Endothelial cell of umbilical vein (primary cell): ENCODE measurements at regions not wholly inside any gene's neighbourhood (a gene's known extent, or its start where the extent isn't known, plus 50 kb on each side); places are given as distances from the start of the nearest gene placed in this dataset.
"Not testable (repeated sequence)": the region's sequence is repeated elsewhere in the genome, so short reads cannot be mapped to it uniquely, and the experiment has no call there.

Experiments used
- BruUV-seq: library from RNA; stranded (reverse); fragments of 400-500 nt; replicated peaks from 2 replicates; lab custom pipeline; 2021; lab: Mats Ljungman, UMichigan
- CTCF ChIA-PET: fragments of 300-600, 350-600 bp; sonication (Branson Sonifier 250); formaldehyde crosslinking; loops from one replicate; lab custom pipeline; 2021; ENCODE audit warnings: antibody characterized with exemption, inconsistent platforms; lab: Charles Lee
- POLR2A ChIA-PET: fragments of 300-600, 350-600 bp; sonication (Branson Sonifier 250); formaldehyde crosslinking; loops from one replicate; lab custom pipeline; 2021; ENCODE audit warnings: antibody characterized with exemption, inconsistent platforms; lab: Charles Lee
- DNase-seq: peaks from one replicate; pipeline ENCODE4 v3.0.0-alpha.2; 2011; ENCODE audit warnings: low read depth, low spot score
- FAIRE-seq: peaks from 2 replicates; lab custom pipeline; 2011; peaks lifted over from hg19 to GRCh38; lab: Jason Lieb, UNC
- H2AFZ ChIP-seq: 2 replicates; pipeline ENCODE4 v1.6.0; 2012; ENCODE audit warnings: low read depth, low read length, control low read depth, inconsistent platforms
- H3K27ac ChIP-seq: 2 replicates; pipeline ENCODE4 v1.5.1; 2011; ENCODE audit warnings: low read depth, mild to moderate bottlenecking, control low read depth, low read length, moderate library complexity; ENCODE audit not compliant: insufficient read depth
- H3K27me3 ChIP-seq, 2 experiments: 2 replicates each; pipeline versions ENCODE4 v1.6.0 to v1.6.1; 2011; ENCODE audit warnings: low read length in 2 of 2, mixed read lengths in 1 of 2; ENCODE audit not compliant: control insufficient read depth in 2 of 2, insufficient read depth in 2 of 2
- H3K36me3 ChIP-seq, 2 experiments: 2 replicates in 1 of 2; 3 replicates in 1 of 2; pipeline ENCODE4 v1.5.1; 2011; ENCODE audit warnings: low read length in 2 of 2, mild to moderate bottlenecking in 1 of 2, moderate library complexity in 1 of 2; ENCODE audit not compliant: control insufficient read depth in 2 of 2, insufficient read depth in 2 of 2; ENCODE audit errors: extremely low read depth in 1 of 2
- H3K4me1 ChIP-seq: 3 replicates; pipeline ENCODE4 v1.5.1; 2011; ENCODE audit warnings: mild to moderate bottlenecking, low read length; ENCODE audit not compliant: control insufficient read depth, insufficient read depth; ENCODE audit errors: extremely low read depth
- H3K4me2 ChIP-seq: 2 replicates; pipeline ENCODE4 v1.6.1; 2011; ENCODE audit warnings: low read length, control low read depth, mixed read lengths; ENCODE audit not compliant: insufficient read depth
- H3K4me3 ChIP-seq, 3 experiments: fragments of 200-600 bp in 1 of 3; sonication (generic), shearing (Covaris generic) in 1 of 3; replicated peaks in 1 of 3; 2 replicates each; pipeline ENCODE4 v1.5.1; 2011 to 2016; ENCODE audit warnings: control low read depth in 3 of 3, low read length in 3 of 3, mild to moderate bottlenecking in 2 of 3, inconsistent platforms in 1 of 3, low read depth in 1 of 3, moderate library complexity in 1 of 3; ENCODE audit not compliant: insufficient read depth in 1 of 3
- H3K79me2 ChIP-seq: 2 replicates; pipeline ENCODE4 v1.6.0; 2012; ENCODE audit warnings: low read length, inconsistent platforms; ENCODE audit not compliant: control insufficient read depth, insufficient read depth
- H3K9ac ChIP-seq: replicated peaks from 2 replicates; pipeline ENCODE3; 2011; ENCODE audit warnings: low read length, control low read depth; ENCODE audit not compliant: insufficient read depth; ENCODE audit errors: extremely low read depth
- H3K9me1 ChIP-seq: replicated peaks from 3 replicates; pipeline ENCODE4 v1.6.0; 2011; ENCODE audit warnings: mild to moderate bottlenecking, low read length; ENCODE audit not compliant: control insufficient read depth, insufficient read depth; ENCODE audit errors: extremely low read depth
- H3K9me3 ChIP-seq: replicated peaks from 2 replicates; pipeline ENCODE4 v1.5.1; 2012; ENCODE audit warnings: low read length, inconsistent platforms; ENCODE audit not compliant: control insufficient read depth, insufficient read depth
- H4K20me1 ChIP-seq: replicated peaks from 2 replicates; pipeline ENCODE3; 2011; ENCODE audit warnings: mild to moderate bottlenecking, low read length; ENCODE audit not compliant: control insufficient read depth, insufficient read depth; ENCODE audit errors: extremely low read depth
- dilution Hi-C: fragments of 300-500 bp; cut with MboI; formaldehyde crosslinking; loops from one replicate; pipeline ENCODE4 v1.15.0; 2019; ENCODE audit warnings: low sequenced_read_pairs; ENCODE audit not compliant: extremely low pct_ligation_motif_present
- intact Hi-C: fragments of 100-400 bp; cut with micrococcal nuclease; formaldehyde crosslinking; loops from one replicate; pipeline ENCODE4 v1.10.0; 2022

DNA sequence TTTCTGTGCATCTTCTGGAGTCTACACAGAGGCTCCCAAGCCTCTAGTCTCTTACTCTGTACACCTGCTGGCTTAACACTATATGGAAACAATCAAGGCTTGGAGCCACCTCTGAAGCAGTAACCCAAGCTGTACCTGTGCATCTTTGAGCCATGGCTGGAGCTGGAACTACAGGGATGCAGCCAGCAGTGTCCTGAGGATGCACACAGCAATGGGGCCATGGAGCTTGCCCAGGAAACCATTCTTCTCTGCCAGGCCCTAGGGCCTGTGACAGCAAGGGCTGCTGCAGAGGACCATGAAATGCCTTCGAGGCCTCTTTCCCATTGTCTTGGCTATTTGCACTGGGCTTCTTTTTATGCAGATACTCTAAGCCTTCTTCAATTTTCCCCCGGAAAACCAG, 332.1 kb downstream of the FOXD4L4 start:
- H3K27me3 ChIP-seq, POLR2A ChIA-PET, CTCF ChIA-PET, H3K36me3 ChIP-seq, H3K4me3 ChIP-seq, H3K9me3 ChIP-seq, H2AFZ ChIP-seq, H3K79me2 ChIP-seq, FAIRE-seq, H3K9me1 ChIP-seq, H3K4me1 ChIP-seq, H4K20me1 ChIP-seq, H3K27ac ChIP-seq, BruUV-seq, intact Hi-C loops, H3K9ac ChIP-seq, DNase-seq, H3K4me2 ChIP-seq, dilution Hi-C loops: not testable (repeated sequence)

- H4K20me1 ChIP-seq, intact Hi-C loops, H3K9me1 ChIP-seq, H3K4me2 ChIP-seq, DNase-seq, CTCF ChIA-PET, H3K27me3 ChIP-seq, H3K79me2 ChIP-seq, H2AFZ ChIP-seq, FAIRE-seq, H3K27ac ChIP-seq, H3K4me1 ChIP-seq, POLR2A ChIA-PET, H3K4me3 ChIP-seq, H3K36me3 ChIP-seq, H3K9me3 ChIP-seq, BruUV-seq, dilution Hi-C loops, H3K9ac ChIP-seq: not testable (repeated sequence)
These were observed 336.2 kb downstream of the FOXD4L4 start for GRCh38 chr9:66073111-66073510.

DNA sequence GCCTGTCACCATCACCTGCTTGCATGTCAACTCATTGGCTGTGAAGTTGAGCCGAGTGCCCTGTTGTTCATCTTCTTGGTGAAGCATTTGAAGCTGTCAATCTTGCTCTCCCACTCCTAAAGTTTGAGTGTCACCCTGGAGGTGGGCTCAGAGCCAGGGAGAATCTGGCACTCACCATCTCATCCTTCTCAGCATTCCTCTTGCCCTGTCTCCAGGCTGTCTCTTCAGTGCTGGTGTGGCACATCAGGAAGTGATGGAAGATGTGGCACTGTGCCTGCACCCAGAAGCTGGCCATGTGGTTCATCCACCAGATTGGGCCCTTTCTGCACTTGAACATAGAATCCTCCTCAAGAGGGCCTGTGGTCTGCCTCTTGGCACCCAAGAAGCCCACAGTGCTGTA, 345.9 kb downstream of the FOXD4L4 start:
- intact Hi-C loops, FAIRE-seq, H3K9me3 ChIP-seq, dilution Hi-C loops, BruUV-seq, H3K9me1 ChIP-seq, H3K4me3 ChIP-seq, H3K4me2 ChIP-seq, H2AFZ ChIP-seq, H4K20me1 ChIP-seq, H3K4me1 ChIP-seq, DNase-seq, H3K9ac ChIP-seq, H3K36me3 ChIP-seq, H3K27ac ChIP-seq, H3K27me3 ChIP-seq, POLR2A ChIA-PET, H3K79me2 ChIP-seq, CTCF ChIA-PET: not testable (repeated sequence)
